IMR-90 (cell line): ENCODE measurements at regions not wholly inside any gene's neighbourhood (a gene's known extent, or its start where the extent isn't known, plus 50 kb on each side); places are given as distances from the start of the nearest gene placed in this dataset.

Source experiments
- ATAC-seq: fragments of 200-7000 bp; cut with Tn5 transposase; 2 replicates; pipeline ENCODE4 v1.9.1; 2020; ENCODE audit warnings: low read depth, mild to moderate bottlenecking, moderate library complexity
- BruUV-seq: library from RNA; stranded (reverse); fragments of 400-500 nt; replicated peaks from 2 replicates; lab custom pipeline; 2021; lab: Mats Ljungman, UMichigan
- CTCF ChIA-PET: fragments of 300-600 bp; formaldehyde crosslinking; extraction: SDS; loops from one replicate; lab custom pipeline; 2021; ENCODE audit warnings: antibody characterized with exemption; lab: Yijun Ruan, JAX
- POLR2A ChIA-PET: fragments of 300-600 bp; sonication (Branson Sonifier 250); formaldehyde crosslinking; loops from one replicate; lab custom pipeline; 2022; ENCODE audit warnings: antibody characterized with exemption; ENCODE audit not compliant: unreplicated experiment; lab: Charles Lee
- DNase-seq: peaks from one replicate; pipeline ENCODE4 v3.0.0; 2013
- H2AFZ ChIP-seq: replicated peaks from 2 replicates; pipeline ENCODE3; 2013; ENCODE audit warnings: low read length, mild to moderate bottlenecking; ENCODE audit not compliant: poor library complexity
- H2AK5ac ChIP-seq: 2 replicates; pipeline ENCODE4 v1.6.1; 2013; ENCODE audit warnings: low read depth, low read length, inconsistent platforms
- H2AK9ac ChIP-seq: replicated peaks from 2 replicates; pipeline ENCODE3; 2013; ENCODE audit warnings: mild to moderate bottlenecking, low read depth, low read length, moderate library complexity; ENCODE audit not compliant: poor library complexity
- H2BK120ac ChIP-seq: 2 replicates; pipeline ENCODE4 v1.6.1; 2013; ENCODE audit warnings: low read depth, low read length, inconsistent platforms
- H2BK15ac ChIP-seq: 3 replicates; pipeline ENCODE4 v1.6.1; 2013; ENCODE audit warnings: low read depth, low read length, inconsistent platforms
- H2BK20ac ChIP-seq: 2 replicates; pipeline ENCODE4 v1.6.1; 2013; ENCODE audit warnings: low read depth, mild to moderate bottlenecking, inconsistent platforms, low read length, moderate library complexity
- H2BK5ac ChIP-seq: 2 replicates; pipeline ENCODE4 v1.6.1; 2013; ENCODE audit warnings: mild to moderate bottlenecking, low read depth, low read length, inconsistent platforms; ENCODE audit not compliant: poor library complexity, severe bottlenecking
- H3K14ac ChIP-seq: replicated peaks from 2 replicates; pipeline ENCODE4 v1.6.1; 2013; ENCODE audit warnings: low read depth, low read length, inconsistent platforms
- H3K18ac ChIP-seq: 2 replicates; pipeline ENCODE4 v1.6.1; 2013; ENCODE audit warnings: low read depth, low read length, control low read depth
- H3K23ac ChIP-seq: 2 replicates; pipeline ENCODE4 v1.6.1; 2013; ENCODE audit warnings: low read depth, low read length, inconsistent platforms
- H3K27ac ChIP-seq: 2 replicates; pipeline ENCODE4 v1.5.1; 2013; ENCODE audit warnings: mild to moderate bottlenecking, control low read depth, low read length; ENCODE audit not compliant: insufficient read depth
- H3K27me3 ChIP-seq: 2 replicates; pipeline ENCODE4 v1.6.1; 2013; ENCODE audit warnings: low read length; ENCODE audit not compliant: control insufficient read depth, insufficient read depth
- H3K36me3 ChIP-seq: 2 replicates; pipeline ENCODE4 v1.6.1; 2013; ENCODE audit warnings: low read length, mixed read lengths; ENCODE audit not compliant: control insufficient read depth, insufficient read depth
- H3K4ac ChIP-seq: 2 replicates; pipeline ENCODE4 v1.6.1; 2013; ENCODE audit warnings: low read depth, low read length, inconsistent platforms
- H3K4me1 ChIP-seq: 2 replicates; pipeline ENCODE4 v1.6.1; 2013; ENCODE audit warnings: low read length, mixed read lengths; ENCODE audit not compliant: control insufficient read depth, insufficient read depth
- H3K4me2 ChIP-seq: 2 replicates; pipeline ENCODE4 v1.6.1; 2013; ENCODE audit warnings: low read depth, mild to moderate bottlenecking, control low read depth, low read length, moderate library complexity
- H3K4me3 ChIP-seq: 2 replicates; pipeline ENCODE4 v1.5.1; 2013; ENCODE audit warnings: low read depth, mild to moderate bottlenecking, control low read depth, low read length, moderate library complexity; ENCODE audit not compliant: insufficient read depth
- H3K56ac ChIP-seq: 2 replicates; pipeline ENCODE4 v1.6.1; 2013; ENCODE audit warnings: low read length, inconsistent platforms; ENCODE audit not compliant: insufficient read depth; ENCODE audit errors: extremely low read depth
- H3K79me1 ChIP-seq, 2 experiments: 2 replicates each; pipeline ENCODE4 v1.6.1; 2013; ENCODE audit warnings: low read length in 2 of 2, inconsistent platforms in 1 of 2, low read depth in 1 of 2
- H3K9ac ChIP-seq: 2 replicates; pipeline ENCODE4 v1.6.1; 2013; ENCODE audit warnings: low read depth, low read length, control low read depth
- H3K9me1 ChIP-seq: 2 replicates; pipeline ENCODE4 v1.6.1; 2013; ENCODE audit warnings: low read length, inconsistent platforms; ENCODE audit not compliant: insufficient read depth
- H3K9me3 ChIP-seq: 2 replicates; pipeline ENCODE4 v1.6.1; 2013; ENCODE audit warnings: low read length; ENCODE audit not compliant: control insufficient read depth, insufficient read depth
- H4K20me1 ChIP-seq: 2 replicates; pipeline ENCODE4 v1.6.1; 2013; ENCODE audit warnings: low read length, inconsistent platforms; ENCODE audit not compliant: insufficient read depth
- H4K5ac ChIP-seq: 2 replicates; pipeline ENCODE4 v1.6.1; 2013; ENCODE audit warnings: mild to moderate bottlenecking, low read depth, low read length, control low read depth
- H4K8ac ChIP-seq, 2 experiments: 2 replicates each; pipeline ENCODE4 v1.6.1; 2013; ENCODE audit warnings: low read depth in 2 of 2, low read length in 2 of 2, control low read depth in 1 of 2, inconsistent platforms in 1 of 2
- H4K91ac ChIP-seq: 2 replicates; pipeline ENCODE4 v1.6.1; 2013; ENCODE audit warnings: low read depth, low read length, inconsistent platforms; ENCODE audit not compliant: insufficient read depth
- CHD1 ChIP-seq: IDR thresholded peaks from 2 replicates; pipeline ENCODE4 v1.6.1; 2012; ENCODE audit warnings: low read depth, low read length, improper control_type of control experiment
- MXI1 ChIP-seq: IDR thresholded peaks from 2 replicates; pipeline ENCODE4 v1.6.1; 2012; ENCODE audit warnings: low read depth, mild to moderate bottlenecking, low read length, moderate library complexity, borderline replicate concordance
- POLR2A ChIP-seq: IDR thresholded peaks from 2 replicates; pipeline ENCODE4 v1.6.1; 2012; ENCODE audit warnings: mild to moderate bottlenecking, low read depth, low read length
- WGBS, 2 experiments: methylation state at CpG; one replicate each; pipeline versions ENCODE4 v1.1.5 to v1.1.7; 2013; ENCODE audit warnings: missing lambda C conversion rate in 2 of 2; ENCODE audit not compliant: insufficient read length in 1 of 2; ENCODE audit errors: extremely low coverage in 2 of 2; 5-methylcytosine and 5-hydroxymethylcytosine counted together
- dilution Hi-C: fragments of 300-500 bp; cut with HindIII; formaldehyde crosslinking; loops from one replicate; pipeline ENCODE4 v1.14.3; 2018; ENCODE audit warnings: low sequenced_read_pairs; ENCODE audit not compliant: unreplicated experiment
- in situ Hi-C: fragments of 300-500 bp; cut with MboI; formaldehyde crosslinking; loops from 3 replicates; pipeline ENCODE4 v1.14.3; 2019; ENCODE audit warnings: low sequenced_read_pairs, inconsistent platforms, mixed read lengths
- intact Hi-C: fragments of 100-400 bp; cut with micrococcal nuclease; formaldehyde crosslinking; loops from 2 replicates; pipeline ENCODE4 v1.10.0; 2022

DNA sequence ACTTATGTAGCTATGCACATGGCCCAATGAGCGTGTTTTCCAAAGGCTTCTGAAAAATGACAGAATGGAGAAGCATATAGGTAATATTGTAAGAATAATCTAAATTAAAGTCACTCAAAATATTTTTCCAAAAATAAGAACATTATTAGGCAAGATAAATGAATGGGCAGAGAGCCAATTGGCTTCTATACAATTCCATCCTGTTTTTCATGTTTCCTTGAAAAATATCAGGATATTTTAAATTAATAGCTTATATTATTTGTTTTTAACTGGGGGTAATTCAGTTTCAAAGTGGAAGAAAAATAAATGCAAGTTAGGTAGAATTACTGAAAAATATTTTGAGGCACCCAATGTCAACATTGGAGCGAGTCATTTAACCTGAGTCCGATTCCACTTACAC, 183.5 kb downstream of the PLK2 start:
- H3K4me3 ChIP-seq, result no peak overlapping the region
- H3K4ac ChIP-seq, result no peak overlapping the region
- no peaks in the 10 kb centered on the region for H3K79me1 ChIP-seq
- H3K4me1 ChIP-seq, result no peaks in the 10 kb centered on the region
- no peaks in the 10 kb centered on the region; the same call in 1 of the 2 replicates for H3K9me1 ChIP-seq
- DNase-seq, result no peak
- no peak overlapping the region for H3K9ac ChIP-seq
- ChIA-PET CTCF (no interaction called here), POLR2A (no interaction called here)
- no peak overlapping the region for H2BK20ac ChIP-seq
- H4K20me1 ChIP-seq, result no peaks in the 10 kb centered on the region
- no peak overlapping the region for H3K18ac ChIP-seq
- intact Hi-C loops, result no loop called here
- no peak overlapping the region for H3K56ac ChIP-seq
- H4K8ac ChIP-seq, result no peak overlapping the region
- H4K5ac ChIP-seq, result no peak overlapping the region
- H3K9me3 ChIP-seq, result peaks cover 2% of the 10 kb centered on the region; the same call in 1 of the 2 replicates
- no peak overlapping the region for H2BK120ac ChIP-seq
- H2BK15ac ChIP-seq, result no peak overlapping the region
- no CpG with 5 or more reads among the region's 3 CpGs for WGBS, 2 experiments
- H3K14ac ChIP-seq, result no peak overlapping the region
- TF ChIP-seq MXI1 (no peak), POLR2A (no peak), CHD1 (no peak)
- no peak overlapping the region for H2BK5ac ChIP-seq
- dilution Hi-C loops, result no loop called here
- no peak overlapping the region for H3K4me2 ChIP-seq
- BruUV-seq, result no TSS peak
- H4K91ac ChIP-seq, result no peak overlapping the region
- no peak overlapping the region for H2AFZ ChIP-seq
- H3K36me3 ChIP-seq, result no peaks in the 10 kb centered on the region
- H3K23ac ChIP-seq, result no peak overlapping the region
- H2AK9ac ChIP-seq, result no peak overlapping the region
- H2AK5ac ChIP-seq, result no peak overlapping the region
- in situ Hi-C loops, result no loop called here
- ATAC-seq, result no peak
- H3K27ac ChIP-seq, result no peak overlapping the region
- no peaks in the 10 kb centered on the region for H3K27me3 ChIP-seq
